ENCODE measurements at regions not wholly inside any gene's neighbourhood (a gene's known extent, or its start where the extent isn't known, plus 50 kb on each side); places are given as distances from the start of the nearest gene placed in this dataset.
A peak's percentile ranks its signal among the peaks of the same experiment; 100 is the strongest.

- ChIA-PET POLR2A (no interaction called here), CTCF (ENCODE audit: low intra/inter-chr PET ratio) (no interaction called here)
- H4K20me1 ChIP-seq (replicated peaks; ENCODE audit: control insufficient read depth, insufficient read depth, low read length): no peaks in the 10 kb centered on the region
- no peaks in the 10 kb centered on the region for H3K27me3 ChIP-seq (ENCODE audit: control insufficient read depth in 2 of 2, insufficient read depth in 2 of 2, low read length in 2 of 2)
- H3K4me2 ChIP-seq (ENCODE audit: insufficient read depth, low read length): no peak overlapping the region
- no TSS peak for BruUV-seq (replicated peaks)
- H3K9me1 ChIP-seq (ENCODE audit: control insufficient read depth, insufficient read depth, low read length): no peaks in the 10 kb centered on the region
- H2AFZ ChIP-seq (ENCODE audit: low read depth, low read length): no peak overlapping the region
- no peak for ATAC-seq
- TF ChIP-seq CEBPG (CRISPR knock-in tag; IDR thresholded peaks at IDR 0.05) (no peak), CEBPG (tag; conservative IDR thresholded peaks at IDR 0.05 in 1 of 2, IDR thresholded peaks at IDR 0.05 in 1 of 2) (peak in 1 of 2 experiments; percentile 83; a peak in 2 of 4 replicates), HSF4 (CRISPR knock-in tag; IDR thresholded peaks at IDR 0.05; ENCODE audit: borderline replicate concordance) (no peak)
- H3K9ac ChIP-seq (ENCODE audit: insufficient read depth in 1 of 2, low read depth in 2 of 2, low read length in 2 of 2): no peak overlapping the region
- no peaks in the 10 kb centered on the region for H3K9me3 ChIP-seq (replicated peaks; ENCODE audit: control insufficient read depth, insufficient read depth, low read depth, low read length)
- H3K27ac ChIP-seq (ENCODE audit: extremely low read depth, low read depth, low read length): no peak overlapping the region
- DNase-seq (ENCODE audit: extremely low read depth in 1 of 4, low spot score in 3 of 4): no peak
- H3K4me1 ChIP-seq (replicated peaks in 1 of 2; ENCODE audit: control insufficient read depth in 2 of 2, insufficient read depth in 2 of 2, low read length in 2 of 2): no peaks in the 10 kb centered on the region
- no peaks in the 10 kb centered on the region for H3K36me3 ChIP-seq (ENCODE audit: control insufficient read depth, insufficient read depth, low read length)
- H3K4me3 ChIP-seq: no peak overlapping the region
- in situ Hi-C loops (cut with MboI): no loop called here
- FAIRE-seq: no peak
- intact Hi-C loops (cut with micrococcal nuclease): no loop called here
- no peaks in the 10 kb centered on the region for H3K79me2 ChIP-seq (ENCODE audit: control insufficient read depth, insufficient read depth, low read length)
Measured at GRCh38 chr4:131081069-131081468, 1985.1 kb downstream of the C4orf33 start.

GRCh38 chr4:131084997-131085396 lies 1989.0 kb downstream of the C4orf33 start:
- no TSS peak for BruUV-seq (replicated peaks)
- FAIRE-seq (no peak), ATAC-seq (no peak), DNase-seq (ENCODE audit: extremely low read depth in 1 of 4, low spot score in 3 of 4) (no peak)
- Histone ChIP-seq H3K4me3 (no peak overlapping the region), H3K9me1 (ENCODE audit: control insufficient read depth, insufficient read depth, low read length) (no peaks in the 10 kb centered on the region), H3K27ac (ENCODE audit: extremely low read depth, low read depth, low read length) (no peak overlapping the region), H3K4me1 (replicated peaks in 1 of 2; ENCODE audit: control insufficient read depth in 2 of 2, insufficient read depth in 2 of 2, low read length in 2 of 2) (no peaks in the 10 kb centered on the region), H4K20me1 (replicated peaks; ENCODE audit: control insufficient read depth, insufficient read depth, low read length) (no peaks in the 10 kb centered on the region), H3K27me3 (ENCODE audit: control insufficient read depth in 2 of 2, insufficient read depth in 2 of 2, low read length in 2 of 2) (no peaks in the 10 kb centered on the region), H3K79me2 (ENCODE audit: control insufficient read depth, insufficient read depth, low read length) (no peaks in the 10 kb centered on the region), H2AFZ (ENCODE audit: low read depth, low read length) (no peak overlapping the region), H3K36me3 (ENCODE audit: control insufficient read depth, insufficient read depth, low read length) (no peaks in the 10 kb centered on the region), H3K4me2 (ENCODE audit: insufficient read depth, low read length) (no peak overlapping the region), H3K9me3 (replicated peaks; ENCODE audit: control insufficient read depth, insufficient read depth, low read depth, low read length) (no peaks in the 10 kb centered on the region), H3K9ac (ENCODE audit: insufficient read depth in 1 of 2, low read depth in 2 of 2, low read length in 2 of 2) (no peak overlapping the region)
- POLR2A ChIA-PET: no interaction called here
- intact Hi-C loops (cut with micrococcal nuclease) (no loop called here), in situ Hi-C loops (cut with MboI) (no loop called here)
- CTCF ChIA-PET (ENCODE audit: low intra/inter-chr PET ratio): no interaction called here
- 0% methylated on average over 3 of the region's 3 CpGs for WGBS (ENCODE audit: insufficient coverage, low coverage, missing lambda C conversion rate)
- TF ChIP-seq BRCA1 (IDR thresholded peaks at IDR 0.05) (no peak), BRCA1 (CRISPR knock-in tag; IDR thresholded peaks at IDR 0.05) (no peak), CBFA2T2 (conservative IDR thresholded peaks at IDR 0.05) (no peak), DDX20 (tag; IDR thresholded peaks at IDR 0.05; ENCODE audit: low read depth) (no peak), FOXP4 (CRISPR knock-in tag; IDR thresholded peaks at IDR 0.05; ENCODE audit: borderline replicate concordance) (no peak), SMARCB1 (IDR thresholded peaks at IDR 0.05; ENCODE audit: insufficient read length, low read depth) (no peak), NUFIP1 (IDR thresholded peaks at IDR 0.05; ENCODE audit: partially characterized antibody) (no peak), ZC3H11A (IDR thresholded peaks at IDR 0.05; ENCODE audit: low read depth, low read length) (no peak), NFIC (IDR thresholded peaks at IDR 0.05) (no peak), PTBP1 (IDR thresholded peaks at IDR 0.05; ENCODE audit: low read depth, low read length) (no peak), ZNF551 (CRISPR knock-in tag; IDR thresholded peaks at IDR 0.05) (no peak), CREM (IDR thresholded peaks at IDR 0.05; ENCODE audit: low read depth) (no peak)
